MCF 10A (cell line): ENCODE measurements at regions not wholly inside any gene's neighbourhood (a gene's known extent, or its start where the extent isn't known, plus 50 kb on each side); places are given as distances from the start of the nearest gene placed in this dataset.

Source experiments
- BruUV-seq: library from RNA; stranded (reverse); fragments of 400-500 nt; replicated peaks from 2 replicates; lab custom pipeline; 2021; lab: Mats Ljungman, UMichigan
- CTCF ChIA-PET: fragments of 300-600 bp; sonication (Branson Sonifier 250); formaldehyde crosslinking; extraction: SDS; loops from one replicate; lab custom pipeline; 2021; ENCODE audit warnings: antibody characterized with exemption, inconsistent platforms; lab: Yijun Ruan, JAX
- POLR2A ChIA-PET: fragments of 300-600, 350-650 bp; sonication (Branson Sonifier 250); formaldehyde crosslinking; extraction: SDS; loops from one replicate; lab custom pipeline; 2020; ENCODE audit warnings: antibody characterized with exemption, inconsistent platforms; lab: Yijun Ruan, JAX
- DNase-seq: peaks from one replicate; pipeline ENCODE4 v3.0.0-alpha.2; 2018; ENCODE audit not compliant: unreplicated experiment
- H3K27ac Mint-ChIP-seq: one replicate; pipeline ENCODE4 v1.8.0; 2022; ENCODE audit warnings: mild to moderate bottlenecking, low read depth, mixed read lengths; ENCODE audit not compliant: unreplicated experiment
- H3K27me3 Mint-ChIP-seq: one replicate; pipeline ENCODE4 v1.8.0; 2022; ENCODE audit warnings: mixed read lengths; ENCODE audit not compliant: insufficient read depth, unreplicated experiment
- H3K36me3 Mint-ChIP-seq: one replicate; pipeline ENCODE4 v1.8.0; 2022; ENCODE audit warnings: mild to moderate bottlenecking, moderate library complexity, mixed read lengths; ENCODE audit not compliant: insufficient read depth, unreplicated experiment
- H3K4me1 Mint-ChIP-seq: one replicate; pipeline ENCODE4 v1.8.0; 2022; ENCODE audit warnings: mixed read lengths; ENCODE audit not compliant: insufficient read depth, unreplicated experiment
- H3K4me3 Mint-ChIP-seq: one replicate; pipeline ENCODE4 v1.8.0; 2022; ENCODE audit warnings: mild to moderate bottlenecking, moderate library complexity, mixed read lengths; ENCODE audit not compliant: unreplicated experiment
- H3K9me3 Mint-ChIP-seq: one replicate; pipeline ENCODE4 v1.8.0; 2022; ENCODE audit warnings: mixed read lengths; ENCODE audit not compliant: unreplicated experiment
- intact Hi-C: fragments of 100-400 bp; cut with micrococcal nuclease; formaldehyde crosslinking; loops from 2 replicates; pipeline ENCODE4 v1.14.1; 2022
- TF ChIP-seq, protein P1 (sequence below): fragments of 200-600 bp; IDR thresholded peaks from one replicate; pipeline ENCODE4 v1.8.0; 2022; ENCODE audit warnings: antibody characterized with exemption, mild to moderate bottlenecking; ENCODE audit not compliant: unreplicated experiment

DNA sequence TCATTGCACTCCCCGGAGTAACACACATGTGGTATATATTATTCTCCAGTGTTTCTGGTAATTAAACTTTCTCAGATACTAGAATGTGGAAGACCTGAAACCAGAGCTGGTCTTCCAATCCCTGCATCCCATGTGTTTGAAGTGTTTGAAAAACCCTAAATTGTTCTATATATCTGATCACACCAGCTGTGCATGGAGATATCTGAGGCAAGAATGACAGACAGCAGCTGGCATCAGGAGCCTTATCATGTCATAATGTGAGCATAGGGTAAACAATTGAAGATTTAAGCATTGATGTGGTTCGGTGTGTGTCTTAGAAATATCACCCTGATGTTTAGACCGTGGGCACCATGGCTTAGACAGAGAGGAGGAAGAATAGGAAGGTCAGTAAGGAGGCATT is 251.0 kb downstream of the CDH11 start:
- no peaks in the 10 kb centered on the region for H3K27me3 Mint-ChIP-seq
- no peak for DNase-seq
- TF ChIP-seq, protein P1, sequence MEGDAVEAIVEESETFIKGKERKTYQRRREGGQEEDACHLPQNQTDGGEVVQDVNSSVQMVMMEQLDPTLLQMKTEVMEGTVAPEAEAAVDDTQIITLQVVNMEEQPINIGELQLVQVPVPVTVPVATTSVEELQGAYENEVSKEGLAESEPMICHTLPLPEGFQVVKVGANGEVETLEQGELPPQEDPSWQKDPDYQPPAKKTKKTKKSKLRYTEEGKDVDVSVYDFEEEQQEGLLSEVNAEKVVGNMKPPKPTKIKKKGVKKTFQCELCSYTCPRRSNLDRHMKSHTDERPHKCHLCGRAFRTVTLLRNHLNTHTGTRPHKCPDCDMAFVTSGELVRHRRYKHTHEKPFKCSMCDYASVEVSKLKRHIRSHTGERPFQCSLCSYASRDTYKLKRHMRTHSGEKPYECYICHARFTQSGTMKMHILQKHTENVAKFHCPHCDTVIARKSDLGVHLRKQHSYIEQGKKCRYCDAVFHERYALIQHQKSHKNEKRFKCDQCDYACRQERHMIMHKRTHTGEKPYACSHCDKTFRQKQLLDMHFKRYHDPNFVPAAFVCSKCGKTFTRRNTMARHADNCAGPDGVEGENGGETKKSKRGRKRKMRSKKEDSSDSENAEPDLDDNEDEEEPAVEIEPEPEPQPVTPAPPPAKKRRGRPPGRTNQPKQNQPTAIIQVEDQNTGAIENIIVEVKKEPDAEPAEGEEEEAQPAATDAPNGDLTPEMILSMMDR: no peak
- H3K4me3 Mint-ChIP-seq: no peak overlapping the region
- CTCF ChIA-PET: interaction anchor here (0.6 to 1.1 kb wide), 4 partner anchors 11 to 277 kb away, joined by 3 read pairs; no protein-coding TSS in a partner anchor
- no peaks in the 10 kb centered on the region for H3K36me3 Mint-ChIP-seq
- H3K9me3 Mint-ChIP-seq: no peaks in the 10 kb centered on the region
- no TSS peak for BruUV-seq
- H3K4me1 Mint-ChIP-seq: no peaks in the 10 kb centered on the region
- no peak overlapping the region for H3K27ac Mint-ChIP-seq
- intact Hi-C loops: no loop called here
- POLR2A ChIA-PET: no interaction called here

DNA sequence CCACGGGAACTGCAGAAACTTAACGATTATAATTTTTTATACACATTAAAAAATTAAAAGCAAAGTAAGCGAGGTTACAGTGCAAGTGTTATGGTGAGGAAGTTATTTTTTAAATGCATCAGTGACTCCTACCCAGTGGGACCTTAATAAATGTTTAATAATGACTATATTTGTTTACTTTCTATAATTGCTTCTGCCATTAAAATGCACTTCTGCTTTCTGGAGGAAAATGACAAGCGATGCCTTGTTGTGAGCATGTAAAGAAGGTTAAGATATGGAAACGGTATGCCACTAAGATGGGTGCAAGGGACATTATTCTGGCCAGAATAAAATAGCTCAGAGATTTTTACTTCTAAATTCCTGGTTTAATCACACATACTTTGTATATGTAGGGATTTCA is 252.1 kb downstream of the CDH11 start:
- intact Hi-C loops: no loop called here
- H3K27me3 Mint-ChIP-seq: no peaks in the 10 kb centered on the region
- TF ChIP-seq, protein P1: no peak
- H3K4me3 Mint-ChIP-seq: no peak overlapping the region
- DNase-seq: no peak
- H3K4me1 Mint-ChIP-seq: no peaks in the 10 kb centered on the region
- no peaks in the 10 kb centered on the region for H3K9me3 Mint-ChIP-seq
- no peaks in the 10 kb centered on the region for H3K36me3 Mint-ChIP-seq
- ChIA-PET CTCF (no interaction called here), POLR2A (interaction anchor here (0.6 kb wide), 1 partner anchor 405 kb away, joined by 3 read pairs; no protein-coding TSS in a partner anchor)
- BruUV-seq: no TSS peak
- no peak overlapping the region for H3K27ac Mint-ChIP-seq

DNA sequence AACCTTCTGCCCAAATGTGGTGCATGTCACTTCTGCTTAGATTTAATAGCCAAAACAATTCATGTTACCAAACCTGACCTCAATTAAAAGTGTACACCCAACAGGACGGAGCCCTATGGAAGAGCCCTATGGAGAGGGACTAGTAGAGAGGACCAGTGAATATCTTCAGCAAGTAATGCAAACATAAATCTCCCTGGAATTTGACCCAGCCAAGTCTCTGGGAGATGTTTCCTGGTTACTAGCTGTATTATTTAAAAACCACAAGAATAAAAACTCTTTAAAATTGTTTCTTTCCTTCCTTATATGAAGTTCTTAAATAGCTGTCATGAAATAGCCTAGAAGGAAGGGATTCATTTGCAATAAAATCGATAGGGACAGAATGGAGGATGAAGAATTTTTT is 255.8 kb downstream of the CDH11 start:
- ChIA-PET POLR2A (no interaction called here), CTCF (no interaction called here)
- Mint-ChIP-seq H3K27me3 (no peaks in the 10 kb centered on the region), H3K4me1 (no peaks in the 10 kb centered on the region), H3K9me3 (peaks cover 8% of the 10 kb centered on the region), H3K36me3 (no peaks in the 10 kb centered on the region), H3K27ac (no peak overlapping the region), H3K4me3 (no peak overlapping the region)
- intact Hi-C loops: no loop called here
- DNase-seq: no peak
- no TSS peak for BruUV-seq
- TF ChIP-seq, protein P1: no peak

DNA sequence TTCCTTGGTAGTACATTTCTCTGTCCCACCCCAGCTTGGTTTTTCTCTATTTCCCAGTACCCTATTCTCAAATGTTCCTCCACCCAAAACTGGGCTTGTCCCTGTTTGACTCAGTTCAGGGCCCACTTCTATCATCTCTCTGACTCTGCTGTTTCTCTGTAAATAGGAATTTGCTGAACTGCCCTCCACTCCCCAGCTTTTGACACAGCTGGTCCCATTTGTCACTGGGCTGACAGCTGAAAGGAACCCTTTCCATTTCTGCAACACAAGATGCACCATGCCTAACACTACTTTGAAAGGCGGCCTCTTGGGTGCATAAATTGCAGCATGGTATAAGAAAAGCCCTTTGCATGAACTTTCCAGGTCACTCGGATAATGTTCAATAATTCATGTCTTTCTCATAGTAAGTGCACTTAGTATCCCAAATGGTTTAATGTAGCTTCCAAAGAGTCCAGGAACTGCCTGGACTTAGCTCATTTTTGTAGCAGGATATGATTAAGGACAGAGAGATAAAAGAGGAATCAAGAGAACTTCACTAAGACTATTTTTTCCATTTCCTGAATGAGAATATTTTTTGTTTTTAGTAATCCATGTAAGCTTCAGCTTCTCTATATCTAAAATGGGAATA is 256.7 kb downstream of the CDH11 start:
- Mint-ChIP-seq H3K9me3 (peaks cover 15% of the 10 kb centered on the region), H3K4me1 (no peaks in the 10 kb centered on the region), H3K27ac (no peak overlapping the region), H3K27me3 (no peaks in the 10 kb centered on the region), H3K4me3 (no peak overlapping the region), H3K36me3 (no peaks in the 10 kb centered on the region)
- TF ChIP-seq, protein P1: no peak
- no peak for DNase-seq
- no TSS peak for BruUV-seq
- CTCF ChIA-PET: interaction anchor here (1.0 kb wide), 1 partner anchor 8 kb away, joined by 4 read pairs; no protein-coding TSS in a partner anchor
- intact Hi-C loops: no loop called here
- POLR2A ChIA-PET: no interaction called here
